ENCODE measurements at regions not wholly inside any gene's neighbourhood (a gene's known extent, or its start where the extent isn't known, plus 50 kb on each side); places are given as distances from the start of the nearest gene placed in this dataset.
A peak's percentile ranks its signal among the peaks of the same experiment; 100 is the strongest.
"Not testable (repeated sequence)": the region's sequence is repeated elsewhere in the genome, so short reads cannot be mapped to it uniquely, and the experiment has no call there.

DNA sequence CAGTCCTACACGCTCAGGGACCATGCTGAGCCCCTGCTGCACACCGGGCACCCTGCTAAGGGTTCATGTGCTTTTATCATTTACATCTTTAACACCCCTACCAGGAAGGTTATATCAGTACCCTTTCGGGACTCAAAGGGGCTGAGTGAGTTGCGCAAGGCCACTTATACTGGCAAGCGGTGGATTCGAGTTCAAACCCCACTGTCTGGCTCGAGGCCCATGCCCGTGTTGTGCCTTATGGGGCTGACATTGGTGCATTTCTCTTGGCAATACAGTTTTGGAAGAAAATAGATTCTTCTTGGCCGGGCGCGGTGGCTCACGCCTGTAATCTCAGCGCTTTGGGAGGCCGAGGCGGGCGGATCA lies 69.5 kb upstream of the MAP4K4 start:
- DNase-seq (ENCODE audit: low spot score in 2 of 2) = peak in 1 of 2 donors; percentile 62
- WGBS, 2 donors = 96 to 97% methylated on average over 16 of the region's 16 CpGs
- no peak overlapping the region for H3K4me3 ChIP-seq (ENCODE audit: low read depth, poor library complexity, severe bottlenecking)
- no peak for TF ChIP-seq POLR2A (IDR thresholded peaks at IDR 0.05)
- TF ChIP-seq, protein P1, sequence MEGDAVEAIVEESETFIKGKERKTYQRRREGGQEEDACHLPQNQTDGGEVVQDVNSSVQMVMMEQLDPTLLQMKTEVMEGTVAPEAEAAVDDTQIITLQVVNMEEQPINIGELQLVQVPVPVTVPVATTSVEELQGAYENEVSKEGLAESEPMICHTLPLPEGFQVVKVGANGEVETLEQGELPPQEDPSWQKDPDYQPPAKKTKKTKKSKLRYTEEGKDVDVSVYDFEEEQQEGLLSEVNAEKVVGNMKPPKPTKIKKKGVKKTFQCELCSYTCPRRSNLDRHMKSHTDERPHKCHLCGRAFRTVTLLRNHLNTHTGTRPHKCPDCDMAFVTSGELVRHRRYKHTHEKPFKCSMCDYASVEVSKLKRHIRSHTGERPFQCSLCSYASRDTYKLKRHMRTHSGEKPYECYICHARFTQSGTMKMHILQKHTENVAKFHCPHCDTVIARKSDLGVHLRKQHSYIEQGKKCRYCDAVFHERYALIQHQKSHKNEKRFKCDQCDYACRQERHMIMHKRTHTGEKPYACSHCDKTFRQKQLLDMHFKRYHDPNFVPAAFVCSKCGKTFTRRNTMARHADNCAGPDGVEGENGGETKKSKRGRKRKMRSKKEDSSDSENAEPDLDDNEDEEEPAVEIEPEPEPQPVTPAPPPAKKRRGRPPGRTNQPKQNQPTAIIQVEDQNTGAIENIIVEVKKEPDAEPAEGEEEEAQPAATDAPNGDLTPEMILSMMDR (IDR thresholded peaks at IDR 0.05) = no peak
- intact Hi-C loops (cut with DNase I; ENCODE audit: low total_unique reads) = no loop called here

DNA sequence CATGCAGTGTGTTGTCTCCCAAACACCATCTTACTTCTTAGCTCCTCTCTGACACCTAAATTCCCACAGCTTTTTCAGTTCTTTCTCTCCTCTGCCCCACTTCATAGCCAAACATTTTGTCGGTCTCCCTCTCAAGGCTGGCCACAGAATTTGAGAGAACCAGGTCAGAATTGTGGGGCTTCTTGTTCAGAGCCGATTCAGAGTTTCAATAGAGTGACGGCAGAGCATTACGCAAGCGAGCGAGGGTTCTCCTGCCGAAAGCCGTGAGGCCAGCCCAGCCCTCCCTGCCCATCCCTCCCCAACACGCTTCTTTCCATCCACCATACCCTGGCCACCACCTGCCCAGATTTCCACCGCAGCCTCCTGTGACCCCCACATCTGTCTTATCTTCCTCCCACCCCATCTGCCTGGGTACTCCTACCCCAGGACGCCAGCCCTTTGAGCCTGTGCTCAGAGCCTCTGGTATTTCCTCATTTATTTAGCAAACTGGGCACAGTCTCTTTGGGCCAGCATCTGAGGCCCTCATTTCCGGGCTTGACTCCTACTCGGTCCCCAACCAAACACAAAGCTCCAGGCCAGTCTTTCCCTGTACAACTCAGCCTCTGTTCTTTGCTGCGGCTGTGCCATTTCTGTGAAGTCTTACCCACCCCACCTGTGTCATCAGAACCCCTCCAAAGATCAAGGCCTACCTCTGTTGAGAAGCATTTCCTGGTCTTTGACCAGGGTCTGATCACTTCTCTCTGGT lies 70.0 kb upstream of the MAP4K4 start:
- WGBS, 2 donors = 89 to 94% methylated on average over 14 of the region's 14 CpGs
- intact Hi-C loops (cut with DNase I; ENCODE audit: low total_unique reads) = no loop called here
- no peak overlapping the region for H3K4me3 ChIP-seq (ENCODE audit: low read depth, poor library complexity, severe bottlenecking)
- TF ChIP-seq, protein P1 (IDR thresholded peaks at IDR 0.05) = no peak
- TF ChIP-seq POLR2A (IDR thresholded peaks at IDR 0.05) = no peak
- peak in 1 of 2 donors; percentile 74 for DNase-seq (ENCODE audit: low spot score in 2 of 2)

DNA sequence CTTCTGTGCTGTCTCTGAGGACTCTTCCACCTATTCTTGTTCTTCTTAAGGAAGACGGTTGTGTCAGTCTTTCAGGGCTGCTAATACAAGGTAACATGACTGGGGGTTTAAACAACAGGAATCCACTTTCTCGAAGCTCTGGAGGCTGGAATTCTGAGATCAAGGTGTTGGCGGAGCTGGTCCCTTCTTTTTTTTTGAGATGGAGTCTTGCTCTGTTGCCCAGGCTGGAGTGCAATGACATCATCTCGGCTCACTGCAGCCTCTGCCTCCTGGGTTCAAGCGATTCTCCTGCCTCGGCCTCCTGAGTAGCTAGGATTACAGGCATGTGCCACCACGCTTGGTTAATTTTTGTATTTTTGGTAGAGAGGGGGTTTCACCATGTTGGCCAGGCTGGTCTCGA lies 71.7 kb upstream of the MAP4K4 start:
- intact Hi-C loops (cut with DNase I; ENCODE audit: low total_unique reads); H3K4me3 ChIP-seq (ENCODE audit: low read depth, poor library complexity, severe bottlenecking); DNase-seq (ENCODE audit: low spot score in 2 of 2): not testable (repeated sequence)
- WGBS, 2 donors = 89 to 91% methylated on average over 8 of the region's 8 CpGs

DNA sequence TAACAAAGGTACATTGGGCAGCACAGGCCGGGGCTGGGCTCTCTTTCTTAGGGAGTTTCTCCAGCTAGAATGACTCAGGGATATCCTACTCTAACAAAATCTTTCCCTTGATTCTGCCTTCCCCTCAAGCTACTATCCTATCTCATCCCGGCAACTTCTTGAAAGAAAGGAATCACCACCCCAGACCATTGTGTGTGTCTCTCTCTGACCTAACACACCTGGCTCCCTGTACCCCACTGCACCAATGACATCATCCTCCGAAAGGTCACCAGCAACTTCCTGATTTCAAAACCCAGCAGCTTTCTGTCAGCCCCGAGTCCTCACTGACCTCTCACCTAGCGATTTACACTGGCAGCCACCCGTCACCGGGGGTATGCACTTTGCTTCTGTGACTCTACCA lies 72.1 kb upstream of the MAP4K4 start:
- H3K4me3 ChIP-seq (ENCODE audit: low read depth, poor library complexity, severe bottlenecking) = no peak overlapping the region
- no peak for TF ChIP-seq POLR2A (IDR thresholded peaks at IDR 0.05)
- TF ChIP-seq, protein P1 (IDR thresholded peaks at IDR 0.05) = no peak
- no peak for DNase-seq (ENCODE audit: low spot score in 2 of 2)
- intact Hi-C loops (cut with DNase I; ENCODE audit: low total_unique reads) = no loop called here
- 71 to 80% methylated on average over 7 of the region's 7 CpGs for WGBS, 2 donors

DNA sequence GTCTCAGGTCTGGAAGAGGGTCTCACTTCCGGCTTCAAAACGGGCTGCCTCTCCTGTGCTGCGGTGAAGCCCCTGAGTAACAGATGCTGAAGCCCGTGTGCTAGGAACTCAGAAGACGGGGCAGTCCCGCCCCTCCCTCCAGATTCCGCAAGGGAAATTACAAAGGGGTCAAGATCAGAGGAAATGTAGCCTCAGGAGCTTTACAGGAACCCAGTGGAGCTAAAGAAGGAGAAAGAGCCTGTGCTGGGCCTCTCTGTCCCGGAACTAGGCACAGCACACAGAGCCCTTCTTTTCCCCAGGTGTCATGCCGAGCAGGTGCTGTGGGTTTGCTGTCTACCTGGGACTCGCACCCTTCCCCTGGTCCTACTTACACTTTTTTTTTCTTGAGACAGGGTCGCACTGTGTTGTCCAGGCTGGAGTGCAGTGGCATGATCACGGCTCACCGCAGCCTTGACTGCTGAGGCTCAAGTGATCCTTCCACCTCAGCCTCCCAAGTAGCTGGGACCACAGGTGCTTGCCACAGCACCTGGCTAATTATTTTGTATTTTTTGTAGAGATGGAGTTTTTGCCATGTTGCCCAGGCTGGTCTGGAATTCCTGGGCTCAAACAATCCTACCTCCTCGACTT lies 72.7 kb upstream of the MAP4K4 start:
- WGBS, 2 donors = 78 to 81% methylated on average over 14 of the region's 14 CpGs
- intact Hi-C loops (cut with DNase I; ENCODE audit: low total_unique reads) = no loop called here
- DNase-seq (ENCODE audit: low spot score in 2 of 2) = no peak
- TF ChIP-seq POLR2A (IDR thresholded peaks at IDR 0.05) = no peak
- TF ChIP-seq, protein P1 (IDR thresholded peaks at IDR 0.05) = no peak
- H3K4me3 ChIP-seq (ENCODE audit: low read depth, poor library complexity, severe bottlenecking) = no peak overlapping the region

DNA sequence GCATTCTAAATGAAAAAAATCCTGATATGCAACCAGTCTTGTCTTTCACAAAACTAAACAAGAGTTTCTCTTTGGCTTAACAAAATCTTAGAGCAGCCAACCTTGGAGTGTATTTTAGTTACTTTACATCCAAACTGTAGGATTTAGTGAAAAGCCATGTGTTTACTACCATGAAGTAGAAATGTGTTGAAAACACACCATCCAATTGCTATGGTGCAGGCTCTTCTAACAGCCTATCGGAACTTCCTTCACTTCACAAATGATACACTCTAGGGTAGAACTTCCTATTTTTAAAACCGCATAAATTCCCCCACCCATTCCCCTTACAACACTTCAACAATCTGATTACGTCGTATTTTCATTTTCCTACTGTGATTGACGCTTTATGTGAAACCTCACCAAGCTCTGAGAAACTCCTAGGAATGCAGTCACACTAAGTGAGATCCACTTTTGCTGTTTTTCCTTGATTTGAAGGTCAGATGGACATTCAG lies 74.4 kb upstream of the MAP4K4 start:
- DNase-seq (ENCODE audit: low spot score in 2 of 2) = no peak
- H3K4me3 ChIP-seq (ENCODE audit: low read depth, poor library complexity, severe bottlenecking) = no peak overlapping the region
- intact Hi-C loops (cut with DNase I; ENCODE audit: low total_unique reads) = no loop called here
- WGBS, 2 donors = 75% methylated on average over 5 of the region's 5 CpGs
- TF ChIP-seq, protein P1 (IDR thresholded peaks at IDR 0.05) = no peak
- TF ChIP-seq POLR2A (IDR thresholded peaks at IDR 0.05) = no peak
